ENCODE measurements at regions not wholly inside any gene's neighbourhood (a gene's known extent, or its start where the extent isn't known, plus 50 kb on each side); places are given as distances from the start of the nearest gene placed in this dataset.
A peak's percentile ranks its signal among the peaks of the same experiment; 100 is the strongest.

DNA sequence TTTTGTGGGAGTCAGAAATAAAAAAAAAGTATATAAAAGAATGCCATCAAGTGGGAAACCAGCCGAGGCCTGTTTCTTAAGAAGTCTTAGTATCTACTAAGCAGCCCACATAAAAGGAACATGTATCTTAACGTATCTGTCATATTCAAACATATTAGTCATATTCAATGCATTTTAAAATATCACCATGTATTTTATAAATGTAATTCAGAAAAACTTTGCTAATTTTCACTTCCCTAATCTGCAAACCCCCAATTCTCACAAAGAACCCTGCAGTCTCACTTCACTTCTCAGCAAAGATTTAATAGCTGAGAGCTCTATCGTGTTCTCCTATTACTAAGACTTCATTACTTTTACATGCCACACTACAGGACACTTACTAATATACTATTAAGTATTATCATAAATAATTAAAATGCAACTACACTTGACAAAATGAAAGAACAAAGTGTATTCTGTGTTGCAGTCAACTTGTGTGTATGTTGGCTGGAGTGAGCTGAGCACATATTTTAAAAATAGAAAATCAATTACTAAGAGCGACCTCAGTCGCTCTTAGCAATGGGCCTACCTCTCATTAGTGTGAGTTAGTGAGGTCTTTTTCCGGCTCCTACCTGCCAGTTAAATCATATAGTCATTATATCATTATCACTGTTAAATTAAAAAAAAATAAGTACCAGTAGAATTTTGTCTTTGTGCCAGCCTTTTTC, 484.3 kb downstream of the LMO4 start:
- H3K4me3 ChIP-seq (ENCODE audit: control insufficient read depth, low read depth, low read length) = no peak overlapping the region
- DNase-seq (ENCODE audit: low read depth) = no peak
- TF ChIP-seq, protein P1, sequence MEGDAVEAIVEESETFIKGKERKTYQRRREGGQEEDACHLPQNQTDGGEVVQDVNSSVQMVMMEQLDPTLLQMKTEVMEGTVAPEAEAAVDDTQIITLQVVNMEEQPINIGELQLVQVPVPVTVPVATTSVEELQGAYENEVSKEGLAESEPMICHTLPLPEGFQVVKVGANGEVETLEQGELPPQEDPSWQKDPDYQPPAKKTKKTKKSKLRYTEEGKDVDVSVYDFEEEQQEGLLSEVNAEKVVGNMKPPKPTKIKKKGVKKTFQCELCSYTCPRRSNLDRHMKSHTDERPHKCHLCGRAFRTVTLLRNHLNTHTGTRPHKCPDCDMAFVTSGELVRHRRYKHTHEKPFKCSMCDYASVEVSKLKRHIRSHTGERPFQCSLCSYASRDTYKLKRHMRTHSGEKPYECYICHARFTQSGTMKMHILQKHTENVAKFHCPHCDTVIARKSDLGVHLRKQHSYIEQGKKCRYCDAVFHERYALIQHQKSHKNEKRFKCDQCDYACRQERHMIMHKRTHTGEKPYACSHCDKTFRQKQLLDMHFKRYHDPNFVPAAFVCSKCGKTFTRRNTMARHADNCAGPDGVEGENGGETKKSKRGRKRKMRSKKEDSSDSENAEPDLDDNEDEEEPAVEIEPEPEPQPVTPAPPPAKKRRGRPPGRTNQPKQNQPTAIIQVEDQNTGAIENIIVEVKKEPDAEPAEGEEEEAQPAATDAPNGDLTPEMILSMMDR (conservative IDR thresholded peaks at IDR 0.05; ENCODE audit: control insufficient read depth, insufficient read depth, low read depth, low read length) = no peak

DNA sequence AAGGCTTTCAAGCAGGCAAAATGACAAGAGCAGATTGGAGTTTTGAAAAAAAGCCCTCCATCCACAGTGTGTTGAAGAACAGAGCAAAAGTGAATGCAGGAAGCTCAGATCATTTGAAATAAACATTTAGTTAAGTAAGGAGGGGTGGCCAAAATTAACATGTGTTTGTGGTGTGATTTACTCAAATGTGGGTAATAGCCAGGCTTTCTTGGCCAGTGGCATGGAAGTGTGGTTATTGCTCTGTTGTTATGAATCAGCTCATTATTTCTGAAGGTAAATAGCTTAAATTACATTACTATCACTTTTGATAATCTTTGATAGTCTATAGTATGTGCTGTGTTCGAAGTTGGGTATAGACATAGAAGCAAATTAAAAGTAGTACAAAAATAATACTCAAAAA, 485.9 kb downstream of the LMO4 start:
- H3K4me3 ChIP-seq (ENCODE audit: control insufficient read depth, low read depth, low read length) = no peak overlapping the region
- TF ChIP-seq, protein P1 (conservative IDR thresholded peaks at IDR 0.05; ENCODE audit: control insufficient read depth, insufficient read depth, low read depth, low read length) = no peak
- DNase-seq (ENCODE audit: low read depth) = peak; percentile 33

DNA sequence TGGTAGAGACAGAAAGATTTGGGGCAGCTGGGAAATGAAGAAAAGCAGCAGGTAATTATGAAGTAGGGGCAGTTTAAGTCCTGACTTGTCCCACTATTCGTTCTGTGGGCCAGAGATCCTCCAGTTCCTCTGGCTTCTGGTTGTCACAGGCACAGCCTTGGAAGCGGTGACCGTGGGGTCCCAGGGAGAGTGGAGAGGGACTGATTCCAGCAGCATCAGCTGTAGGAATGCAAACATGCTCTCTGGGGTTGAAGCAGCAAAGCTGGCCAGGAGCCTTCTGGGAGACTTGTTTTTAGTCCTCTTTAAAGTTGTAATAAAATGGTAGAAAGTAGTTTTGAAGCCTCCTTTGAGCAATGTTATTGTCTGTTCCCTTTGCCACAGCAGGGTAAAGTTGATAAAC, 488.0 kb downstream of the LMO4 start:
- TF ChIP-seq, protein P1 (conservative IDR thresholded peaks at IDR 0.05; ENCODE audit: control insufficient read depth, insufficient read depth, low read depth, low read length) = no peak
- no peak for DNase-seq (ENCODE audit: low read depth)
- H3K4me3 ChIP-seq (ENCODE audit: control insufficient read depth, low read depth, low read length) = no peak overlapping the region

DNA sequence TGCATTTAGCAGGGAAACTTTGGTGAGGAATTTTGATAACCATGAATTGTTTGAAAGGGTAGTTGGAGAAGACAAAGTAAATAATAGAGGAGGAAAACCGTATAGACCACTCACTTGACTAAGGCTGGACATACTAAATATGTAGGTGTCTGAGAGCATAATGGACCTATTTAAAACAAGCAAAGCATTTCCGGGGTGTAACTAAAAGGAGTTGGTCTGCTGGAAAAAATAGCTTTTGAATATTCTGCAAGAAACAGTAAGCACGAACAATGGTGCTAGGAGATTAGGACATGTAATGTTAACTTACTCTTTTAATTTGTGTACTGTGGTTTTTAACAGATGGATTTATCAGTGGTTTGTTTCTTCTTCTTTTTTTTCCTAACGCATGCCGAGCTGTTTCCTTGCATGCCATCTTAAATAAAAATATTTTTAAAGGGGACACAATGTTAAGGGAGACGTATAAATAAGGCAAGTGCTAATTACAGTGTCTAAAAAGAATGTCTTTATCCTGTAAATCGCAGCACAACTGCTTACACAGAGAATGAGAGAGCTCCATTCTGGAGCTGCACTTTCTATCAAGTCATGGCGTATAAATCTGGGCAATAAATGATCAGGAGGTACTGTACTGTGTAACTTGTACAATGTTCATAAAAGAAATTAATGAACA, 492.1 kb downstream of the LMO4 start:
- TF ChIP-seq, protein P1 (conservative IDR thresholded peaks at IDR 0.05; ENCODE audit: control insufficient read depth, insufficient read depth, low read depth, low read length) = no peak
- no peak for DNase-seq (ENCODE audit: low read depth)

DNA sequence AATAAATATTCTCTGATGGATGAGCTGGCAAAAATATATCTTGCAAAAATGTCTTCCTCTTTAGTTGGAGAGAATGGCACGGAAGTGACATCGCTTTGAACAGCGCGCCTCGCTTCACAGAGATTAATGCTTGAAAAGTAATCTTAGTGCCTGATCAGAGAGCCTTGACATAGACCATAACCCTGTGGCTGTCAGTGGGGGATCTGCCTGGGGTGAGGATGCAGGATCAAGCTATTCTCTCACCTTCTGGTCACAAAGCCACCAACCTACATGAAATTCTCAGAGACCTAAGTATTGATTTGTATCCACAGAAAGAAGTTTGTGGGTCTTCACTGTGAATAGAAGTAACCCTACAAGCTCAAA, 492.6 kb downstream of the LMO4 start:
- no peak overlapping the region for H3K4me3 ChIP-seq (ENCODE audit: control insufficient read depth, low read depth, low read length)
- DNase-seq (ENCODE audit: low read depth) = no peak
- TF ChIP-seq, protein P1 (conservative IDR thresholded peaks at IDR 0.05; ENCODE audit: control insufficient read depth, insufficient read depth, low read depth, low read length) = no peak

More for the DNA sequence above, 492.1 kb downstream of the LMO4 start:
- H3K4me3 ChIP-seq (ENCODE audit: control insufficient read depth, low read depth, low read length) = no peak overlapping the region

DNA sequence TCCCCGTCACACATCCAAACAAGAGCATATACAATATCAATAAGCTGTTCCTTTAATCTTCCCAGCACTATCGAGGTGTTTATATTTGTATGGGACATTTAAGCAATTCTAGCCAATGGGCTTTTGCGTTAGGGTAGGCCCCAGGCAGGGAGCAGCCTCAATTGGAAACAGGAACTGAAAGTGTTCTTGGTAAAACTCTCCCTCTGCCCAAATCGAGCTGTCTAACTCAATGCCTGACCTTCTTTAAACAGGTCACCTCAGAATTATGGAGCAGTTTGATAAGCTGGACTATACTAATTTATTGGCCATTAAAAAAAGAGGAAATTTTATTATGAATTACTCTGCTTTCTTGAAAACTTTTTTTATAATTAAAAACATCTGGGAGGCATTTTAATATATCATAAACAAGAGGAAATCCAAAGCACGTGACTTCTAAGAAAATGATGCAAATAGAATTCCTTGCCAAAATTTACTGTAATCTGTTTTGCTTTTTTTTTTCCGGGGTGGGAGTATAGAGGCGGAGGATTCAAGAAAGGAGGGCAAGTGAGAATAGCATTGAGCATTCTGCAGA, 498.1 kb downstream of the LMO4 start:
- DNase-seq (ENCODE audit: low read depth) = peak; percentile 90
- peak overlapping the region; percentile 20 for H3K4me3 ChIP-seq (ENCODE audit: control insufficient read depth, low read depth, low read length)
- TF ChIP-seq, protein P1 (conservative IDR thresholded peaks at IDR 0.05; ENCODE audit: control insufficient read depth, insufficient read depth, low read depth, low read length) = no peak

Measured in fibroblast of mammary gland (primary cell).